Keratinocyte (primary cell): ENCODE measurements at regions not wholly inside any gene's neighbourhood (a gene's known extent, or its start where the extent isn't known, plus 50 kb on each side); places are given as distances from the start of the nearest gene placed in this dataset.

Experiments used
- DNase-seq: peaks from one replicate; pipeline ENCODE4 v3.0.0-alpha.2; 2011; ENCODE audit warnings: low read depth, missing footprints, low spot score
- FAIRE-seq: peaks from 2 replicates; lab custom pipeline; 2011; peaks lifted over from hg19 to GRCh38; lab: Jason Lieb, UNC
- H2AFZ ChIP-seq: 2 replicates; pipeline ENCODE4 v1.6.0; 2012; ENCODE audit warnings: low read length, control low read depth, inconsistent platforms; ENCODE audit not compliant: control insufficient read depth
- H3K27ac ChIP-seq: 2 replicates; pipeline ENCODE4 v1.5.1; 2011; ENCODE audit warnings: low read length; ENCODE audit not compliant: control insufficient read depth, insufficient read depth
- H3K27me3 ChIP-seq: 3 replicates; pipeline ENCODE4 v1.6.0; 2011; ENCODE audit warnings: low read length; ENCODE audit not compliant: control insufficient read depth, insufficient read depth; ENCODE audit errors: extremely low read depth
- H3K36me3 ChIP-seq, 2 experiments: 2 replicates in 1 of 2; 3 replicates in 1 of 2; pipeline ENCODE4 v1.5.1; 2011; ENCODE audit warnings: low read length in 2 of 2, mild to moderate bottlenecking in 1 of 2; ENCODE audit not compliant: control insufficient read depth in 2 of 2, insufficient read depth in 2 of 2; ENCODE audit errors: extremely low read depth in 1 of 2
- H3K4me1 ChIP-seq: 3 replicates; pipeline ENCODE4 v1.5.1; 2011; ENCODE audit warnings: low read length; ENCODE audit not compliant: control insufficient read depth, insufficient read depth; ENCODE audit errors: extremely low read depth
- H3K4me2 ChIP-seq: 3 replicates; pipeline ENCODE4 v1.6.0; 2011; ENCODE audit warnings: low read depth, low read length; ENCODE audit not compliant: control insufficient read depth, insufficient read depth; ENCODE audit errors: extremely low read depth
- H3K4me3 ChIP-seq, 3 experiments: fragments of 200-600 bp in 1 of 3; sonication (generic) in 1 of 3; 2 replicates in 2 of 3; 3 replicates in 1 of 3; pipeline ENCODE4 v1.5.1; 2011 to 2016; ENCODE audit warnings: low read length in 3 of 3, mild to moderate bottlenecking in 3 of 3, control low read depth in 2 of 3, inconsistent platforms in 1 of 3, low read depth in 1 of 3, mixed read lengths in 1 of 3, mixed run types in 1 of 3, moderate library complexity in 1 of 3; ENCODE audit not compliant: control insufficient read depth in 2 of 3, insufficient read depth in 2 of 3; ENCODE audit errors: extremely low read depth in 1 of 3
- H3K79me2 ChIP-seq: 2 replicates; pipeline ENCODE4 v1.6.0; 2012; ENCODE audit warnings: low read length; ENCODE audit not compliant: control insufficient read depth, insufficient read depth
- H3K9ac ChIP-seq: 3 replicates; pipeline ENCODE4 v1.6.0; 2011; ENCODE audit warnings: low read length; ENCODE audit not compliant: control insufficient read depth, insufficient read depth; ENCODE audit errors: extremely low read depth
- H3K9me1 ChIP-seq: 3 replicates; pipeline ENCODE4 v1.6.0; 2011; ENCODE audit warnings: low read length; ENCODE audit not compliant: control insufficient read depth, insufficient read depth; ENCODE audit errors: extremely low read depth
- H3K9me3 ChIP-seq: 2 replicates; pipeline ENCODE4 v1.5.1; 2012; ENCODE audit warnings: low read depth, low read length; ENCODE audit not compliant: control insufficient read depth
- H4K20me1 ChIP-seq: 3 replicates; pipeline ENCODE4 v1.6.0; 2011; ENCODE audit warnings: low read length; ENCODE audit not compliant: control insufficient read depth, insufficient read depth; ENCODE audit errors: extremely low read depth
- CTCF ChIP-seq, 3 experiments: IDR thresholded peaks in 1 of 3; conservative IDR thresholded peaks in 1 of 3; optimal IDR thresholded peaks in 1 of 3; 2 replicates in 2 of 3; 3 replicates in 1 of 3; pipeline versions ENCODE3 to v1.5.1; 2011; ENCODE audit warnings: low read length in 3 of 3, mild to moderate bottlenecking in 3 of 3, moderate library complexity in 2 of 3, control low read depth in 1 of 3, inconsistent platforms in 1 of 3; ENCODE audit not compliant: insufficient read depth in 2 of 3; ENCODE audit errors: extremely low read depth in 1 of 3
- EZH2 ChIP-seq: IDR thresholded peaks from one replicate; pipeline ENCODE4 v1.6.1; 2012; ENCODE audit warnings: inconsistent platforms, mild to moderate bottlenecking, low read length, moderate library complexity
- dilution Hi-C: fragments of 300-500 bp; cut with MboI; formaldehyde crosslinking; loops from one replicate; pipeline ENCODE4 v1.7.0; 2020; ENCODE audit warnings: low sequenced_read_pairs; ENCODE audit not compliant: extremely low pct_ligation_motif_present

GRCh38 chr5:23448627-23449026 is 58.8 kb upstream of the PRDM9 start:
- Histone ChIP-seq H4K20me1 (no peaks in the 10 kb centered on the region), H3K4me2 (no peak overlapping the region), H3K79me2 (no peaks in the 10 kb centered on the region), H3K4me1 (no peaks in the 10 kb centered on the region), H3K27ac (no peak overlapping the region), H3K9ac (no peak overlapping the region), H2AFZ (no peak overlapping the region), H3K9me1 (no peaks in the 10 kb centered on the region), H3K9me3 (no peaks in the 10 kb centered on the region), H3K4me3 (no peak overlapping the region), H3K36me3 (no peaks in the 10 kb centered on the region), H3K27me3 (no peaks in the 10 kb centered on the region)
- DNase-seq (no peak), FAIRE-seq (no peak)
- TF ChIP-seq CTCF (optimal IDR thresholded peaks at IDR 0.05 in 1 of 3, IDR thresholded peaks at IDR 0.05 in 1 of 3, conservative IDR thresholded peaks at IDR 0.05 in 1 of 3; ENCODE audit: extremely low read depth in 1 of 3, insufficient read depth in 2 of 3, low read length in 3 of 3) (no peak), EZH2 (no peak)
- dilution Hi-C loops: no loop called here

GRCh38 chr5:23446424-23446823 is 61.0 kb upstream of the PRDM9 start:
- H3K4me3 ChIP-seq: no peak overlapping the region
- no peaks in the 10 kb centered on the region for H3K36me3 ChIP-seq
- H3K9ac ChIP-seq: no peak overlapping the region
- DNase-seq: no peak
- TF ChIP-seq CTCF (optimal IDR thresholded peaks at IDR 0.05 in 1 of 3, IDR thresholded peaks at IDR 0.05 in 1 of 3, conservative IDR thresholded peaks at IDR 0.05 in 1 of 3; ENCODE audit: extremely low read depth in 1 of 3, insufficient read depth in 2 of 3, low read length in 3 of 3) (no peak), EZH2 (no peak)
- H2AFZ ChIP-seq: no peak overlapping the region
- dilution Hi-C loops: no loop called here
- no peaks in the 10 kb centered on the region for H3K4me1 ChIP-seq
- no peaks in the 10 kb centered on the region for H4K20me1 ChIP-seq
- no peaks in the 10 kb centered on the region for H3K27me3 ChIP-seq
- no peaks in the 10 kb centered on the region for H3K79me2 ChIP-seq
- no peak overlapping the region for H3K27ac ChIP-seq
- no peak overlapping the region for H3K4me2 ChIP-seq
- no peak for FAIRE-seq
- H3K9me3 ChIP-seq: no peaks in the 10 kb centered on the region
- H3K9me1 ChIP-seq: no peaks in the 10 kb centered on the region
